NB4 (cell line): ENCODE measurements at regions not wholly inside any gene's neighbourhood (a gene's known extent, or its start where the extent isn't known, plus 50 kb on each side); places are given as distances from the start of the nearest gene placed in this dataset.

Experiments
- POLR2A ChIP-seq: IDR thresholded peaks from 2 replicates; pipeline ENCODE4 v1.6.1; 2011; ENCODE audit warnings: mild to moderate bottlenecking; ENCODE audit not compliant: insufficient read length; ENCODE audit errors: extremely low read depth
- TF ChIP-seq, protein P1 (sequence below): IDR thresholded peaks from one replicate; pipeline ENCODE4 v1.5.1; 2012; ENCODE audit warnings: low read depth, low read length
- TF ChIP-seq, protein P2 (sequence below): IDR thresholded peaks from 2 replicates; pipeline ENCODE4 v1.6.1; 2011; ENCODE audit warnings: low read depth, low read length

DNA sequence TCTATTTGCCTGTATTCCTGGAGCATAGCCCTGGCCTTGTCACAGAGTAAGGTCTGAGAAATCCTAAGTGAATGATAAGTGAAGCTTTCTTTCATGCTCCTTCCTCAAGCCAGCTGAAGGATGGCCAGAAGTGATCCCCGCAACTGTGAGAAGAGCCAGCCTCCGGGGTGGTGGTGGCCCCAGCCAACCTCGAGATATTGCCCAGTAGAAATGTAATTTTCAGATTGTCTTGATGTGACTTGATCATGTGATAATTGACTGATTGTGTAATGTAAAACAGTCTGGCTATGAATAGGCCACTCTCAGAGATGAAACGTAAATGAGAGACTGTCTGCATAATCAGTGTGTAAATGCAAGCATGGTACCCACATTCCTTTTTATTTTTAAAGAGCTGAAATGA, 242.4 kb upstream of the CAMK1G start:
- TF ChIP-seq, protein P1, sequence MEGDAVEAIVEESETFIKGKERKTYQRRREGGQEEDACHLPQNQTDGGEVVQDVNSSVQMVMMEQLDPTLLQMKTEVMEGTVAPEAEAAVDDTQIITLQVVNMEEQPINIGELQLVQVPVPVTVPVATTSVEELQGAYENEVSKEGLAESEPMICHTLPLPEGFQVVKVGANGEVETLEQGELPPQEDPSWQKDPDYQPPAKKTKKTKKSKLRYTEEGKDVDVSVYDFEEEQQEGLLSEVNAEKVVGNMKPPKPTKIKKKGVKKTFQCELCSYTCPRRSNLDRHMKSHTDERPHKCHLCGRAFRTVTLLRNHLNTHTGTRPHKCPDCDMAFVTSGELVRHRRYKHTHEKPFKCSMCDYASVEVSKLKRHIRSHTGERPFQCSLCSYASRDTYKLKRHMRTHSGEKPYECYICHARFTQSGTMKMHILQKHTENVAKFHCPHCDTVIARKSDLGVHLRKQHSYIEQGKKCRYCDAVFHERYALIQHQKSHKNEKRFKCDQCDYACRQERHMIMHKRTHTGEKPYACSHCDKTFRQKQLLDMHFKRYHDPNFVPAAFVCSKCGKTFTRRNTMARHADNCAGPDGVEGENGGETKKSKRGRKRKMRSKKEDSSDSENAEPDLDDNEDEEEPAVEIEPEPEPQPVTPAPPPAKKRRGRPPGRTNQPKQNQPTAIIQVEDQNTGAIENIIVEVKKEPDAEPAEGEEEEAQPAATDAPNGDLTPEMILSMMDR = no peak
- TF ChIP-seq POLR2A = no peak
- TF ChIP-seq, protein P2, sequence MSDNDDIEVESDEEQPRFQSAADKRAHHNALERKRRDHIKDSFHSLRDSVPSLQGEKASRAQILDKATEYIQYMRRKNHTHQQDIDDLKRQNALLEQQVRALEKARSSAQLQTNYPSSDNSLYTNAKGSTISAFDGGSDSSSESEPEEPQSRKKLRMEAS = no peak
